Stimulated activated naive CD4-positive, alpha-beta T cell treated with Interleukin-2 at 50 U/mL for 16 hours (primary cell): ENCODE measurements at regions not wholly inside any gene's neighbourhood (a gene's known extent, or its start where the extent isn't known, plus 50 kb on each side); places are given as distances from the start of the nearest gene placed in this dataset.

Source experiments
- DNase-seq: peaks from one replicate; lab custom pipeline; 2025; lab: John Stamatoyannopoulos, UW

DNA sequence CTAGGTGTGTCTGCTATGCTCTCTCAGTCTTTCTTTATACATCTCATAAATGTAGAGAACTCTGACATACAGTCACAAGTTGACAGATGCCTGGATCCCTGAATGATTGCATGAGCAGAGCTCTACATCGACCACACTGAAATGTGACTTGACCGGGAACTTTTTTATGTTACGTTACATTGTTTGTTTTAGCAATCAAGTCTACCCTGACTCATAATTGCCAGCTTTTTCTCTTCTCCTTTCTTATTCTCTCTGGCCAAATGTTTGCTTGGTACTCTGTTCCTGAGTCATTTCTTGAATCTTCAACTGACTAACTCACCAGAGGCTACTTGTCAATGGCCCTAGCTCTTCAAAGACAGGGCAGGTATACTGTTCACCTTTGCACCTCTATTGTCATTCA lies 213.6 kb upstream of the DTNBP1 start:
- DNase-seq, result no peak

- no peak for DNase-seq
These were observed 213.0 kb upstream of the DTNBP1 start for GRCh38 chr6:15875797-15876196.

- DNase-seq, result no peak
These were observed 212.0 kb upstream of the DTNBP1 start for GRCh38 chr6:15874821-15875220.

GRCh38 chr6:15874326-15874725 lies 211.5 kb upstream of the DTNBP1 start:
- DNase-seq, result no peak

- no peak for DNase-seq
These were observed 209.6 kb upstream of the DTNBP1 start for GRCh38 chr6:15872241-15873103.

DNA sequence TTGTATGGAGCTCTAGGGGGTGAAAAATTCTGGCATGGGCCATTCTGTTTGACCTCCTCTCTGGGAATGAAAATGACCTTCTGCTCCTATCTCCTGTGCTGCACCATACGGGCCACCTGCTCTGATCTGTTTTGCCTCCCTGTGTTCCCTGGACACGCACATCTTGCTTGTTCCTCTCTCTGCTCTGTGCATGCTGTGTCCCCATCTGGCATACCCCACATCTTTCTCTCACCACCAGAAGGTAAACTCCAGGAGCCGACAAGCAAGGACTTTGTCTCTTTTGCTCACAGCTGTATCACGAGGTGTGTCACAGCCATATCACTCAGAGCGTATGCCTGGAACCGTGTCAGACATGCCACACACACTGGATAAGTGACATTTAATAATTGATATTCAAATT lies 208.4 kb upstream of the DTNBP1 start:
- no peak for DNase-seq

GRCh38 chr6:15870333-15871043 lies 207.7 kb upstream of the DTNBP1 start:
- DNase-seq, result no peak

- DNase-seq, result no peak
These were observed 201.9 kb upstream of the DTNBP1 start for GRCh38 chr6:15864708-15865062.

DNA sequence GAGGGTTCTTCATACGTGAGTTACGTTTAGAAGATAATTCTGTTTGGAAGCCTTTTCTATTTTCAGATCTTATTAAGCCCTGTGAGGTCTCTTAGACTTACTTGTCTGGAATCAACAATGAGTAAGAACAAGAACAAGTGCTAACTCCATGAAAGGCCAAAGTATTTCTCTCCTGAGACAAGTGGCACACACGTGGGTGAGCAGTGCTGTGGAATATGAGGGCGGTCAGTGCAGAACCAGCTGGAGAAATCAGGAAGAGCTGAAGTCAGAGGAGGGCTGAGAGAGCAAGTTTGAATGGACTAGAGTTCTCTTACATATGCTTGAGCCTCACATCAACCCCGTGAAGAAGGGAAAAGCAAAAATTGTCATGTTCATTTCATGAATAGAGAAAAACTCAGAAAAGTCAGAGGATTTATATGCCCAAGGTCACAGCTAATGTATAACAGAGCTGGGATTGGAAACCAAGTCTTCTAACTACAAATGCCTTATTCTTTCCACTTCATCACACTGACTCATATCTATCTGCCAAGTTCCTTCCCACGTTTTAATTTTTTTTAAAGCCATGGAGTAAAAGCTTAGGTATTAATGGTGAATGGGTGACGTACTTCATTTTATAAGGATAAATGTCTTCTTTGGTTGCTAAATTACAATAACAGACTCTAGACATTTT lies 201.3 kb upstream of the DTNBP1 start:
- DNase-seq, result no peak

- DNase-seq, result no peak
These were observed 200.0 kb upstream of the DTNBP1 start for GRCh38 chr6:15862810-15863209.

DNA sequence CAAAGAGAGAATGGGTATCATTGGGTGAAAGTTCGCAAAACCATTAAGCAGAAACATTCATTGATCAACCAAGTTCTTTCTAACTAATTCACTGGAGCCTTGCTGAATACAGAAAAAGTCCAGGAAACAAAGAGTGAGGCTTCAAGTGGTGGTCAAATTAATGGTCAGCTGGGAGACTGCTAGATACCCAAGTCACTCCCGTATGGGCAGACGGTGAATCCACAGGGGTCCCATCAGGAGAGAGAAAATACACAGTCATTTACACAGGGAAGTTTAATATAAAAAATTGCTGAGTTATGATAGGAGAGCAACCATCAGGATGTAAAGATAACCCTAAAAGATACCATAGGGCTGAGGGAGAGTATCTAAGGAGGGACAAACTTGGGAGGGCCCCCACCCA lies 198.7 kb upstream of the DTNBP1 start:
- DNase-seq, result no peak

GRCh38 chr6:15854826-15855710 lies 192.2 kb upstream of the DTNBP1 start:
- DNase-seq, result no peak

GRCh38 chr6:15854378-15854777 lies 191.6 kb upstream of the DTNBP1 start:
- no peak for DNase-seq

DNA sequence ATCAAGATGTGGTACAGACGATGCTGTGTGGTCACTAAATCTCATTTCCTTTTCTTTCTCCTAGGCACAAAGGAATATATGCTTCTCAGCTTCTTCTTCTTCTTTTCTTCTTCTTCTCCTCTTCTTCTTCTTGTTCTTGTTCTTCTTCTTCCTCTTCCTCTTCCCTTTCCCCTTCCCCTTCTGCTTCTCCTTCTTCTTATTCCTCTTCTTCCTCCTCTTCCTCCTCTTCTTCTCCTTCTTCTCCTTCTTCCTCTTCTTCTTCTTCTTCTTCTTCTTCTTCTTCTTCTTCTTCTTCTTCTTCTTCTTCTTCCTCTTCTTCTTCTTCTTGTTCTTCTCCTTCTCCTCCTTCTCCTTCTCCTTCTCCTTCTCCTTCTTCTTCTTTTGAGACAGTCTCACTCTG lies 190.4 kb upstream of the DTNBP1 start:
- no peak for DNase-seq

DNA sequence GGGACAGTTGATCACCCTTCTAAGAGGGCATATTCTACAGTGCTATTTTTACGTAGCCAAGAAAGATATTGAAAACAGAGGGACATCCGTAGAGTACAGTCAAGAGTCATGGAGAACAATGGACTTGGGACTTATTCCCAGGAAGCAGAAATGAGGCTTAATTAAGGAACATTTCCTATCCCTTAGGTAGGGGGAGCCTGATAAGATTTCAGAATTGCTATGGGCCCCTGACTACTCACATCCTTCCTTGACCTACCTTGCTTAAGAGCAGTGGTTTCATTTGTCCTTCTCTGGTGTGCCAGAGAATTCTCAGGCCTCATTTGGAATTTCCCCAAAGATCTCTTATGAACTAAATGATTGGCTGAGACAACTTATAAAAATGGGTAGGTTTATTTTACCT lies 189.5 kb upstream of the DTNBP1 start:
- no peak for DNase-seq

- DNase-seq, result no peak
These were observed 186.6 kb upstream of the DTNBP1 start for GRCh38 chr6:15849395-15849794.

- no peak for DNase-seq
These were observed 182.7 kb upstream of the DTNBP1 start for GRCh38 chr6:15845492-15845891.

DNA sequence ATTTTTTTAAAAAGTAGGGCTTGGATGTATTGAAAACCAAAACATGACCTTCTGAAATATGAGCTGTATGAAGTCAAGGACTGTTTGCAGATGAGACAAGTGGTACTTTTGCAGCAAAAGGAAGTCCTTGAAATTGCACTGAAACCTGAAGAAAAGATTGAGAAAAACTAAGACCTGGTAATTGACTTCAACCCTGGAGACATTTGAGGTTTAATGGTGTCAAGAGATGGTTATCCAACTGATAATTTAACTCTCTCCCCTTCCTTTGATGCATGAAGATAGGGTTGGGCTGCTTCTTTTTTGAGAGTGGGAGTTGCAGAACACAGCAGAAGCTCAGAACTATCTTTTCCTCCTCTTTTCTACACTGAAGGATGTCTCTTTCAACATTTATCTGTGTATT lies 180.9 kb upstream of the DTNBP1 start:
- DNase-seq, result no peak

DNA sequence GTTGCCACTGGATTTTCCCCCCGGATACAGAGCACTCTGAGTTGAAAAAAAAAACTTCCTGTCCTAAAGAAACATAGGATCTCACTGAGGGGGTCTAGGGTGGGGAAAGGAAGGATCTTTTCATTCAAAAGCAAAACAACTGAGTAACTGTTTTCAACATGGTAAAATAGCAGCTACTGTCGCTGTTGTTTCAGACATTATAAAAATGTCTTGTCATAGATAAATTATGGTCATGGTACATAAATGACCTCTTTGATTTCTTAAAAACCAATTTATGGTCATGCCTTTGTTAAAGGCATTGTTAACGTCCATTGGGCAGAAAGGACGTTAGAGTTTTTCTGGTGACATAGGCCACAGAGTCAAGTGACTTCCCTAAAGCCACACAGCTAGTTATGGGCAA lies 180.4 kb upstream of the DTNBP1 start:
- no peak for DNase-seq

- no peak for DNase-seq
These were observed 179.9 kb upstream of the DTNBP1 start for GRCh38 chr6:15842727-15843117.

GRCh38 chr6:15841937-15842726 lies 179.3 kb upstream of the DTNBP1 start:
- DNase-seq, result no peak
